ENCODE measurements at regions not wholly inside any gene's neighbourhood (a gene's known extent, or its start where the extent isn't known, plus 50 kb on each side); places are given as distances from the start of the nearest gene placed in this dataset.

DNA sequence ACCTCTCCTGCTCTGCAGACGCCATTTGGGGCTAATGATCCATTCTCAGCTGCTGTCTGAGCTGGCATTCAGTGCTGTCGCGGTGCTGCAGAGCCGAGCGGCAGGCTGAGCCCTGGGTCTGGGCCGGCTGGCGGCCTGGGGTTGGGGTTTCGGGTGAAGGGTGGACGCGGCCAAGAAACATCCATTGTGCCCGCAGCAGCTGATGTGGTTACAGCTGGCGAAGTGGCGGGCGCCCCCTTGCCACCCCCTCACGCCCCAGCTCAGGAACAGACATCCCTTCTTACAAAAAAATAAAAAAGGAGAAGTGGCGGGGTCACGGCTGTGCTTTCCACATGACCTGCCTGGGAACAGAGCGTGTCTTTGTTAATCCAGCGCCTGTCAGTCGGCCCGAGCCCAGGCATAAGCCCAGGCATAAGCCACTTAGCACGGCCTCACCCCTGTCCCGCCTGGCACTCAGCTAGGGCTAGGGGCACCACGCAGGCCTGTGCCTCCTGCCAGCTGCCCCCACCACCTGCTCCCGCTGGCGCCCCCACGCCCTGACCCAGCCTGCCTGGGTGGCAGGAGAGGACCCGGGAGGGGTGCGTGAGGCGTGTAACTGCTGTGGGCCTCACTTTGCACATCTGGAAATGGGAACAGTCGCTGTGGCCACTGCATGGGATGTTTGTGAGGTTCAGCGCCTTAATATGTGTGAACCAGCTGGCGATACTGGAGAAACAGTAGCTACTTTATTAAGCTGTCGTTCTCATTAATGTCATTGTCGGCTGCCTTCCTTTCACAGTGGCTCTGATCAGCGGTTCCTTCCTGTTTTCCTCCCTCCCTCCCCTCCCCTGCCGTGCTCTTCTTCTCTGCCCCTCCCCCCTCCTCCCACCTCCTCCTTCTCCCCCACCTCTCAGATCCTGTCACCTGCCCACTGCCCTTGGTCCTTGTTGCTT lies 197.7 kb upstream of the CIBAR2 start:
- no peak for DNase-seq (ENCODE audit: low spot score)

DNA sequence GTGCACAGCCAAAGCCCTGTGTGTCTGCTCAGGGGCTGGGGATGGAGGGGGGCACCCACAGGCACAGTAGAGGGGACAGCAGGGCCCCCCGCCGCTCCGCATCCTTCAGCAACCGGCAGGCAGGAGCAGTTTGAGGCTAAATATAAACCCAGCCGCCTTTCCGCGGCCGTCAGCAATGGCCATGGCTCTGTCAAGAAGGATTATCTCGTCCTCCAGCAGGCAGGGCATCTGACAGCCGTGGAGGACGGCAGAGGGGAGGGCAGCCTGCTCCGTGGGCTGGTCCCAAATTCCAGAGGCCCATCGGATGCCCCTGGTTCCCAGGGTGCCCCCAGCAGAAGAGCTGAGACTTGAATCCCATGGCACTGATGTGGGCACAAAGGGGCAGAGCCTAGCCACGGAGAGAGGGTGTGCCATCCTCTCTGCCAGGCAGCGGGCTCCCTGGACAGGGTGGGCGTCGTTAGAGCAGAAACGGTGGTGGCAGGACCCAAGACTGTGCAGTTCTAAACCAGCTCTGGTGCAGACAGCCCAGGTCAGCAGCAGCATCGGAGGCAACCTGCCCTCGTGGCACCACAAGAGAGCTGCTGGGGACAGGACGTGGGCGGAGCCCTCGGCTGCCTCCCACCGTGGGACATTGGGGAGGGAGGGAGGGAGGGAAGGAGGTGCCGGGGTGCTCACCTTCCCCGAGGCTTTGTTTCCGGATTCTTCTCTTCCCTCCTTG lies 198.8 kb upstream of the CIBAR2 start:
- DNase-seq (ENCODE audit: low spot score): no peak

DNA sequence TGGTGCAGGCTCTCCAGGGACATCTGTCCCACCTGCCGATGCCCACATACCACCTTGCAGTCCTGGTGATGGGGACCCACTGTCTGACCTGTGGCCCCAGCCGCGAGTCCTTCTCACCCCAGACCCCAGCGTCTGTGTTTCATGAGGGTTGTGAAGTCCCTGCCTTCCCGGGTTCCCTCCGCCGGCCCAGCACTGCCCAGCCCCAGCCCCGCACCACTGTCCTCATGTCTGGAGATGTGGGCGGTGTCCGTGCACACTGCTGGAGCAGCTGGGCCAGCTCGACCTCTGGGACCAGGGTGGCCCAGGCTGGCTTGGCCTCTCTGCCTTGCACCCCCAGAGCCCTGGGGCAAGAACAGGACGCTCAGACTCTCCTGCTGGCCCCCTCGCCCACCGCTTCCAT lies 199.5 kb upstream of the CIBAR2 start:
- no peak for DNase-seq (ENCODE audit: low spot score)

DNA sequence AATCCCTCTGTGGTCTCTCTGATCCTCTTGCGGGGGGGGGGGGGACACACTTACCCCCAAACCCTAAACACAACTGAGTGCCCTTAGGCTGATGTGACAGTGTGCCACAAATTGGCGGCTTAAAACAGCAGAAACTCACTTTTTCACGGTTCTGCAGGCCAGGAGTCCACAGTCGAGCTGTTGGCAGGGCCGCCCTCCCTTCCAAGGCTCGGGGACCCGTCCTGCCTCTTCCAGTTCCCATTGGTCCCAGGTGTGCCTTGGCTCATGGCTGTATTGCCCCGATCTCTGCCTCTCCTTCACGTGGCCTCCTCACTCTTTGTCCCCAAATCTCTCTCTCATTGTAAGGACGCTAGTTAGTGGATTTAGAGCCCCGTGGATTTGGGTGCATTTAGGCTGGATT lies 199.9 kb upstream of the CIBAR2 start:
- DNase-seq (ENCODE audit: low spot score): no peak

DNA sequence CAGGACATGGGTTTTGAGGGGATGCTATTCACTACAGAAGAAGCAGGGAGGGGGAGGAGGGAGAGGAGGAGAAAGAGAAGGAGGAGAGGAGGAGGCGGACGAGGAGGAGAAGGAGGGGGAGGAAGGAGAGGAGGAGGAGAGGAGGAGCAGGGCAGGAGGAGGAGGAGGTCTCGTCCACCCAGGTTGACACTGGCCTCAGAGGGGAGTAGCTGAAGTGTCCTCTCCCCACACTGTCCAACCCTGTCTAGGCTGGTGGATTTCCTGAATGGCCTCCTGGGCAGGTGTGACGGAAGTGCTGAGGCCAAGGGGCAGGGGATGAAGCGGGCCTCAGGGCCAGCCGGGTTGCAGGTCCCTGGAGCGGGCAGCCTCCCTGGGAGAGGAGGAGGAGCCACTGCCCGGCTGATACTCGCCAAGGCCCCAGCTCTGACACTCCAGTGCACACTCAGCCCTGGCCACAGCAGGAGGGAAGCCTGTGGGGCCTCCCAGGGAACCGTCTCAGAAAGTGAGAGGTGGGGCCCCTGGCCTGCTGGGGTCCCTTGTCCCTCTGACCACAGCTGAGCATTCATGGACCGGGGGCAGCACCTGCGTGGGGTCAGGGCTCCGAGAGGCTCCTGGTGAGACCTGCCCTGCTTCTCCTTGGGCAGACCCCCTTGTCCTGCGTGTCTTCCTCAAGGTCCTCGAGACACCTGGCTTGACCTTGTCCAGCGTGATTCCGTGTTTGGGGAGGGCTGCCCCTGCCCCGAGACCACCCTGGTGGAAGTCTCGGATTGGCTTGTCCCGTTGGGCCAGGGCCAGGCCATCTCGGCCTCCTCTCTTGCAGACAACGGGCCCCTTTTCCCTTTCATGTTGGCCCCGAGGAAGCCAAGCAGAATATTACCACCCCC lies 200.6 kb upstream of the CIBAR2 start:
- DNase-seq (ENCODE audit: low spot score): no peak

DNA sequence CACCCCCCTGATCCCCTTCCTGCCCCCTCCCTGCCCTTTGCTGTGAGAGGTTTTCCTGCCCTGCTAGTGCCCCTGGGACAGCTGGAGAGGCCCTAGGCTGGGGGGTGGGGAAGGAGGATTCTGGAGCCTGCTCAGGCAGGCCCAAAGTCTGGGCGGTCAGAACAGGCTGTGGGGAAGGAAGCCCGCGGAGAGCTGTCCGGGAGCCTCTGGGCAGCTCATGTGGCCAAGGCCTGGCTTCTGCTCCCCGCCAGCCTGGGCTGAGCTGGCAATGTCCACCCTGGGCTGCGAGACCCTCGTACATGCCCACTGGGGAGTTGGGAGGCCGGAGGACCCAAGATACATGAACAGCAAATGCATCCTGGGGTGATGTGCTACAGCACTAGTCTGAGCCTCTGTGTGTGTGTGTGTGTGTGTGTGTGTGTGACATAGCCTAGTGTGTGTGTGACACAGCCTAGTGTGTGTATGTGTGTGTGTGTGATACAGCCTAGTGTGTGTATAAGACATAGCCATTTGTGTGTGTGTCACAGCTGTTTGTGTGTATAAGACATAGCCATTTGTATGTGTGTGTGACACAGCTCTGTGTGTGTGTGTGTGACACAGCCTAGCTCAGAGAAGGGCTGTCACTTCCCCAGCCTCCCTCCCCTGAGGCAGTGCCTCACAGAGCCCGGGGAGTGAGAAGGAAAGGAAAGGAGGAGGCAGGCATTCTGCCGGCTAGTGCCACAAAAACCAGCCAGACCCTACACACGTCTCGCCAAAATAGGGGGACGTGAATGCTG lies 201.4 kb upstream of the CIBAR2 start:
- no peak for DNase-seq (ENCODE audit: low spot score)

DNA sequence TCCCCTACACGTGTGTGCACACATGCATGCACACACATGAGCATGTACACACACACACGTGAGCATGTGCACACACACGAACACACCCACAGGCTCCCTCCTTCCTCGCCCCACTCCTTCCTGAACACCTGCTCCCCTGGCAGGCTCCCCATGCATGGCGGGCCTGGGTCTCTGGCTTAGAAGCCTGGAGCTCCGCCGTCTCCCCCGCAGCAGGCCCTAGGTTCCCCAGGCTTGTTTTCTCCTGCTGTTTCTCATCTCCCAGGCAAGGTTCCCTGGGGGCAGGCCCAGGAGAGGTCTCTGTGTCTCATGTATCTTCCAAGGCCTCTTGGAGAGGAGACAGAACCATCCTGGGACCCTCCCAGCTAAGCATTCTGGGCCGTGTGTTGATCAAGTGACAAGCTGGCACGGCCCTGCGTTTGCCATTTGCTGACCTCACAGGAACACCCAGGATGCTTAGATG lies 202.3 kb upstream of the CIBAR2 start:
- no peak for DNase-seq (ENCODE audit: low spot score)

DNA sequence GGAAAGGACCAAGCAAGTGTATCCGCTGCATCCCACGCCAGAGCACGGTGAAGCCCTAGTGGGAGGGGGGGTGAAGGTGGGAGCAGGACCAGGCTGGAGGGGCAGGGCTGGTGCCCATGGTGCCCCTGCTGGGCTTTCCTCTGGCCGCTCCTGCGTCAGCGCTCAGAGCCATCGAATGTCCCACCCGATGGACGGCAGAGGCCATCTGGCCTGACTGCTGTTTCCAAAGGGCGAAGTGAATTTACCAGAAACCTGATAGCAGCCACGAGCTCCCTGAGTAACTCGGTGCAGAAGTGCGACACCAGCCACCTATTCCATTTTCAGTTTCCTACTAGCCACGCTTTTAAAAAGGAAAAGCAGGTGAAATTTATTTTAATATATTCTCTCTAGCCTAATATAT lies 203.6 kb upstream of the CIBAR2 start:
- no peak for DNase-seq (ENCODE audit: low spot score)

DNA sequence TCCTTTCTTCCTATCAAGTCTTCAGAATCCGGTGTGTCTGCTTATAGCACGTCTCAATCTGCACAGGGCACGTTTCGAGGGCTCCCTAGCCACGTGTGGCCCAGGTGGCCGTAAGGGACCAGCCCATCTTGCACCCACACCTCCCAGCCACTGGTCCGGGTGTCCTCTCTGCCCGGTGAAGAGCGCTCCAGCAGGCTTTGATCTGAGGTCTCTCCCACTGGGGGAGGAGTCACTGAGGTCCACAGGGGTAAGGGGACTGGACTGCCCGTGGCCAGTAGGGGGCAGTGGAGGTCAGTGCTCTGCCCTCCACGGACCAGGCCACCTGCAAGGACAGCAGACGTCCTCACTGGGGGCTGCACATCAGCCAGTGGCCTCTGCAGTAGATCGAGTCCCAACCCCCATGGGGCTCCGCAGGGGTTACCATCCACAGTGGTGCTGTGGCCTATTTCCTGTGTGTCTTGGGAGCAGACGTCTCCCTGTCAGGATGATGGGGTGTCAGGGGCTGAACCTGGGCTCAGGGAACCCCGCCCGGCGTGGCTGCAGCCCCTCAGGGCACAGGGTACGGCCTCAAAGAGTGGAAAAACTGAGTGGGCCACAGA lies 204.1 kb upstream of the CIBAR2 start:
- peak; percentile 13 for DNase-seq (ENCODE audit: low spot score)

DNA sequence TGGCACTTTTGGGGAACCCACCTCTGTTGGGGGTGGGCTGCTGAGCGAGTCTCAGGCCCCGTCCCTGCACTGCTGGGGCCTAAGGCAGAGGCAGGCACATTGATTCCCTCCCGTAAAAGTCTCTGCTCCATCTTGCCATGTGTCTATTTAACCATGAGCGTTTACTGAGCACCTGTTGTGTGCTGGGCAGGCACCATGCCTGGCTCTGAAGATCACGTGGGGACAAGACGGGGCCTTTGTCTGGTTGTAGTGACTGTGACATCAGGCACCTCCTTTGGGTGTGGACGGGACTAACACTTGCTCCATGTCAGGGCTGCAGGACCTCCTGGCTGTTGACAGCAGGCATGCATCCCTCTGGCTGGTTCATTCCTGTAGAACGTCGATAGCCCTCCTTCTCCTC lies 204.7 kb upstream of the CIBAR2 start:
- DNase-seq (ENCODE audit: low spot score): no peak

DNA sequence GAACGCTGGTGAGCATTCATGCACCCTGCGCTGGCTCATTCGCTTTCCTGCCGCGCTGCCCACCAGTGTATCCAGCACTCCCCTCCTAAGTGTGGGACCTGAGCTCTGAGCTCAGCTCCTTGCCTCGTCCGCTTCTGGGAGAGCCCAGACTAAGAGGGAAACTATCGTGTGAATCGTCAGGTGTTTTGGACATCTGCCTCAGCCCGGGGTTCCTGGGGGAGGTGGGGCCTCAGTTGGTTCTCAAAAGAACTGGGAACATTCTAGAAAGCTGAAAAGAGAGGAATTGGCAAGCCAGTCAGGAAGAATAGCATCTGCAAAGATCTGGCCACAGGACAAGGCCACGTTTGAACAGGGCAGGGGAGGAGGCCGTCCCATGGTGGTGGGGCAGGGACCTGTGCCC lies 205.4 kb upstream of the CIBAR2 start:
- DNase-seq (ENCODE audit: low spot score): no peak

DNA sequence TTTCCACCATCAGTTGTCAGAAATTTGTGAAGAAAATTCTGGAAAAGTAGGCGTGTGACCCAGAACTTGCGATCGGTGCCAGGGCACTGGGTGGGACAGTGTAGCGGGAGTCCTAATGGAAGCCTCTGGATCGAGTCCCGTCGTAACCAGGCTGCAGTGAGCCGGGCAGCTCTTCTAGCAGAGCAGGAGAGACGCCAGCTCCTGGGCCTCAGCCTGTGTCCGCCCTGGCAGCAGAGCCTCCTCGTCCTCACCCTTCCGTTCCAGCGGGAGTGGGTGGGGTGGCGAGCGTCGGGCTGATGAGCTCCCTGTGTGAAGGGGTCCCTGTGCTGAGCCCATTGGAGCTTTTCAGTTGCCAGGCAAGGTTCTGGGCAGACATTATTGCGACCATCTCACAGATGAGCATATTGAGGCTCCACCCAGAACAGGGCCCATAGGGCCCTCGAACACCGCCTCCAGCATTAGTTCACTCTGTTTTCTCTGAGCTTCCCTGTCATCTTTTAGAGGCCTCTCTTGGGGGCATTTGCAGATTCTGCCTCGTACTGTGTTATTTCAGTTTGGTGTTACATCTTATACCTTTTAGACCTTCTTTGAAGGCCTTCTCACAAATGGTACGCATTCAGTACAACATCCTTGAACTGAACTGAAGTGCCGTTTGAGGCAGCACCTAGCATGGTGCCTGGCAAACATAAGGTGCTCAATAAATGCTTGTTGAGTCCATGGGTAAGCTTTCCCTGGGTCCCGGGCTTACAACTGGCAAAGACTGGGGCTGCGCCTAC lies 207.1 kb upstream of the CIBAR2 start:
- DNase-seq (ENCODE audit: low spot score): no peak

DNA sequence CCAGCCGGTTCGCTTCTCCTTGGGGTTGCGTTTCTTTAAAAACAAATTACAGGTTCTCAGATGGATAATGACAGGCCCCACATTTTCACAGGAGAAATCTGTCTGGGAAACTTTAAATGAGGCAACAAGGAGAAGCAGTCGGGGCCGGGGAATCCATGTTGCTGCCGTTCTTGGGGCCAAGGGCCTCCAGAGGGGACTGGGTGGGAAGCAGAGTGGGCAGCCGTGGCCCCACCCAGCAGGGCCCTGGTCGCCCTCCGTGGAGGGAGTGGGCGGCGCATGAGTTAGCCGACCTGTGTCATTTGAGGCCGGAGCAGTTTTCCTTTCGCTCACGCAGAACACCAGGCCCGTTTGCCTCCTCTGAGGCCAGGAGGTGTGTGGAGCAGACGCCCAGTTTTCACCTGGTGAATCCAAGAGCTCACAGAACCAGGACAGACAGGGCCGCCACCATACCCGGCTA lies 207.7 kb upstream of the CIBAR2 start:
- no peak for DNase-seq (ENCODE audit: low spot score)

DNA sequence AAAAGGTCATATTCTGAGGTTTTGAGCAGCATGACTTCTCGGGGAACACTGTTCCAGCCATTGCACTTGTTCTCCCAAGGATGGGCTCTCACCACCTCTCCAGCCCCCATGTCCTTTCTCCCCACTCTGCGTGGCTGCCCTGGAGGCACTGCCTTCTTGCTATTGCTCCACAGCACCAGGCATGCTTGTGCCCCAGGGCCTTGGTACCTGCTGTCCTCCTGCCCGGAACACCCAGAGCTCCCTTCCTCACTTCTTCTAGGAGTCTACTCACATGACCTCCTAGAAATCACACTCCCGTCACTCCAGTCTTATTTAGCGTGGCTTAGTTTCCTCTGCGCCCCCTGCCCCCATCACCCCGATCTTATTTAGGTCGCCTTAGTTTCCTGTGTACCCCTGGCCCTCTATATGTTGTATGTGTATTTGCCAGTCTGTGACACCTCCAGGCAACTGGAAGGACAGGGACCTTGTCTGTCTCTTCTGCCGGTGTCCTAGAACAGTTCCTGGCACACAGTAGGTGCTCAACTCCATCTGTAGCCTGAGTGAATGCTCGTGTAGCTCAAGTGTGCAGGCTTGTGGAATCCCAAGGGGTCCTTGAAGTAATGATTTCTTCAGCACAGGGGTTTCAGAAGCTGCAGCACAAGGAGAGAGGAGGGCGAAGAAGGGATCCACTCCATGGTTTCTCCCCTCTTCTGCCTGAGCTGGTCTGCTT lies 208.6 kb upstream of the CIBAR2 start:
- DNase-seq (ENCODE audit: low spot score): no peak

DNA sequence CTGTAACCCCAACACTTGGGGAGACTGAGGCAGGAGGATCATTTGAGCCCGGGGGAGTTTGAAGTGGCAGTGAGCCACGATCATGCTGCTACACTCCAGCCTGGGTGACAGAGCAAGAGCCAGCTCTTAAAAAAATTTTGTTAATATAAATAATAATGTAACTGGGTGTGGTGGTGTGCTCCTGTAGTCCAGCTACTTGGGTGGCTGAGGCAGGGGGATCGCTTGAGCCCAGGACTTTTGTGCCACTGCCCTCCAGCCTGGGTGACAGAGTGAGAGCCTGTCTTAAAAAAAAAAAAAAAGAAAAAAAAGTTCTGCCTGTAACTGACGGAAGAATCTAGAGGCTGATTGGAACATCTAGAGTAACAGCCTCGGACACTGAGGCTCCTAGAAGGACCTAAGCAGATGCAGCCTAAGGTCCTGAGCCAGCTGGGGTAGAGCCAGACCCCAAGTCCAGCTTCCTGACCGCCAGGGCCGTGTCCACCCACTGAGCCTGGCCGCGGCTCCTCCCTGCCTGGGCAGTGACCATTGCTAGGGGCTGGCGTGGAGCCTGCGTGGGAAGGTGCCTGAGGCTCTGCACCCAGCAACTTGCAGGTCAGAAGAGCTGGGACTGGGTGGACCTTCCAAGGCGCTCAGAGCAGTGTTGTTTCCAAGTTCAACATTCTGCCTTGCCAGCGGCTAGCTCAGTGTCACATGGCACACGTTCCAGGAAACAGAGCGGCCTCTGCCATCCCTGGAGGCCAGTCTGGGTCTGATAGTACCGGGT lies 209.4 kb upstream of the CIBAR2 start:
- no peak for DNase-seq (ENCODE audit: low spot score)

DNA sequence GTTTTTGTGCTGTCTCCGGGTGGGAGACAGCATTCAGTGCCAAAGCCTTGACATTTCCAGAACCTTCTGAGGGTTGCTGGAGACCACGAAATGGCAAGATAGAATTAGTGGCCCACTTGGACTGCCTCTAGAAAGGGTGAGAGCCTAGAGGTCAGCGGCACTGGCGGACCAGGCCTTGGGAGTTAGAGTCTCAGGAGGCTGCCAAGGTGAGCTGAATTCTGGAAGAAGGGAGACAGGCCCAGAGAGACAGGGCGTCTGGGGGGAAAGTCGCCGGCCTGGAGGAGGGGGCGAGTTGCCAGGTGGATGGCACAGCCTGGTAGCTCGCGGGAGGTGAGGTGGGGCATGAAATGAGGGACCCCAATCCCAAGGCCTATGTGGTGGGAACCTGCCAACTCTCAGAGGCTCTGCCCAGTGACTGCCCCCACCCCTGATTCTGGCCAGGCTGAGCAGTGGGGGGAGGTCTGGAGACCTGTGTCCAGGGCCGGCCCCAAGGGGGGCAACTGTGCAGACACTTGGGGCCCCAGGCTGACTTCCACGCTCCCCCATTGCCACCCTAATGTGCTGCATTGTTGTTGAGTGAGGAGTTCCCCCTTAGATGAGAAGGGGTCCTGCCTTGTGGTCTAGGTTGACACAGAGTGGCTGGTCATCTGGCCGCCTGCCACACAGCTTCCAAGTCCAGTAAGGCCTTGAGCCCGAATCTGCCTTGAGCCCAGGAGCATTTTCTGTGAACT lies 211.1 kb upstream of the CIBAR2 start:
- no peak for DNase-seq (ENCODE audit: low spot score)

DNA sequence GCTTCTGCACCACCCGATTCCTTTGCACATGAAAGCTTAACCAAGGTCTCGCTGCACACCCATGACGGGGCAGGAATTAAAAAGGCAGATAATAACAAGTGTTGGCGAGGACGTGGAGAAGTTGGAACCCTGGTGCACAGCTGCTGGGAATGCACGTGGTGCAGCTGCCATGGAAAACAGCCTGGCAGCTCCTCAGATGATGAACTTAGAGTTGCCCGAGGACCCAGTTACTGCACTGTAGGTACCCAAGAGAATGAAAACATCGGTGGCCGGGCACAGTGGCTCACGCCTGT lies 211.6 kb upstream of the CIBAR2 start:
- DNase-seq (ENCODE audit: low spot score): no peak

DNA sequence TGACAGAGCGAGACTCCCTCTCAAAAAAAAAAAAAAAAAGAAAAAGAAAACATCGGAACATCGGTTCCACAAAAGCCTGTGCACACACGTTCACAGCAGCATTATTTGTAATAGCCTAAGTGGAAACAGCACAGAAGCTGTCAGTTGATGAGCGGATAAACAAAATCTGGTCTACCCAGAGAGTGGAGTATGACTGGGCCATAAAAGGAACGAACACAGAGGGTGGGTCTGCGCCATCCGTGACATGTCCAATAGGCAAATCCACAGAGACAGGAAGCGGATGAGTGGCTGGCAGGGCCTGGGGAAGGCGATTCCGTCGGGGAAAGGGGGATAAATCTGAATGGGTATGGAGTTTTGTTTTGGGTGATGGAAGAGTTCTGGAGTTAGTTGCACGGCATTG lies 212.2 kb upstream of the CIBAR2 start:
- no peak for DNase-seq (ENCODE audit: low spot score)
